ENCODE measurements at regions not wholly inside any gene's neighbourhood (a gene's known extent, or its start where the extent isn't known, plus 50 kb on each side); places are given as distances from the start of the nearest gene placed in this dataset.

- no peak for TF ChIP-seq EP300 (IDR thresholded peaks at IDR 0.05)
- no peak for TF ChIP-seq CTCF (IDR thresholded peaks at IDR 0.05)
- TF ChIP-seq POLR2A (IDR thresholded peaks at IDR 0.05) = no peak
These were observed 84.8 kb upstream of the LRIG1 start for GRCh38 chr3:66585520-66586095.

Data from ovary (tissue), 3 donors.